GM12892 (cell line): ENCODE measurements at regions not wholly inside any gene's neighbourhood (a gene's known extent, or its start where the extent isn't known, plus 50 kb on each side); places are given as distances from the start of the nearest gene placed in this dataset.

Experiments used
- POLR2A ChIP-seq: IDR thresholded peaks from 2 replicates; pipeline ENCODE4 v1.6.1; 2011; ENCODE audit warnings: low read depth, low read length, control low read depth
- POLR2AphosphoS5 ChIP-seq: IDR thresholded peaks from 2 replicates; pipeline ENCODE4 v1.6.1; 2011; ENCODE audit warnings: low read depth, low read length, control low read depth
- TAF1 ChIP-seq: IDR thresholded peaks from 2 replicates; pipeline ENCODE4 v1.6.1; 2011; ENCODE audit warnings: low read depth, mild to moderate bottlenecking, control low read depth, low read length, borderline replicate concordance

DNA sequence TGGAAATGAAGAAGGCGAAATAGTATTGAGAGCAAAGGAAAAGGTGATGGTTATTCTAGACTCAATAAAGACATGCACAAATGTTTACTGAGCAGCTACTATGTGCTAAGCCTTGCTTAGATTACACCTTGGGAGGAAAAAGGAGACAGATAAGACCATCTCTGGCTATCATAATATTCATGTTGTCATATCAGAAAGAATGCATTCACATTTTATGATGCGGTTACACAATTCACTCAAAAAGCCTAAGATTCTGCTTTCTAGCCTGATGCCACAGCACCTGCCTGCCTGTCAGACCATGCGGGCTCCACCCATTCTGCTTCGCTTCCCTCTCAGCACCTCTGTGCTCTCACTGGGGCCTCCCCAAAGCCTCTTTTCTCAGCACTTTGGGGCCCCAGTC is 100.9 kb downstream of the JCAD start:
- TF ChIP-seq POLR2AphosphoS5 (no peak), TAF1 (no peak), POLR2A (no peak)
